ENCODE measurements at regions not wholly inside any gene's neighbourhood (a gene's known extent, or its start where the extent isn't known, plus 50 kb on each side); places are given as distances from the start of the nearest gene placed in this dataset.

DNA sequence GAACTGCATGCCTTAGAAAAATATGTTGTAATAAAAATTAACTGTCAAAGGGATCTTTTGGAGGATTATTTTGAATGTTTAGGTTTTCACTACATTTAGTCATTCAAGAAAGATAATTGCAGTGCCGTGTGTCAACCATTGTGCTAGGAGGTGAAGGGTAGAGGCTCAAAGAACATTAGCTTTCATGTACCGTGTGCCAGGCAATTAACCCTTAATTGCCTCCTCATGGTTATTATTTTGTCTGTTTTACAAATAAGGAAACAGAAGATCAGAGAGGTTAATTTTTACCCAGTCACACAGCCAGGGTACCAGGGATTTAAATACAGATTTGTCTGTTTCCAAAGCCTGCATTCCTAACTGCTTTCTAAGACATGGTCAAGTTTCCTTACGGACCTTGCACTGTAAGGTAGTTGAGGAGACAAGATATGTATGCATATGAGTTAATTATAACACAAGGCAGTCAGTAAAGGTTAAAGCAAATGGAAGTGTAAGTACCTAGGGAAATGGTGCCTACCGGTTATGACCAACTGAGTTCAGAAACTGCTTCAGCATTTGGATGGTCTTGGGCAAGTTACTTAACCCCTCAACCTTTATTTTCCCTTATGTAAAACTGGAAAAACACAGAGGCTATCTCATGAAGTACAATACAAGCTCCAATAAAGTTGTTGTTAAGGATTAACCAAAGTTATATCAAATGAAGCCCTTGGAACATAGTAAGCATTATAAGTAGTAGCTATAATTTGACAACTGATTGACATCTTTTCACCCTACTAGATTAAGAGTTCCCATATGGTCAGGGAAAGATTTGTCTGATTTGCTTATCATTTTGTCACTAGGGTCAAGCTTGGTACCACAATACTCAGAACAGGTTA, 434.9 kb downstream of the MBD2 start:
- DNase-seq (ENCODE audit: low read depth): no peak
- TF ChIP-seq CTCF (IDR thresholded peaks at IDR 0.05; ENCODE audit: low read length, missing control alignments): no peak
- H3K4me3 ChIP-seq (replicated peaks; ENCODE audit: low read depth, low read length): no peak overlapping the region

- no peak overlapping the region for H3K4me3 ChIP-seq (replicated peaks; ENCODE audit: low read depth, low read length)
- TF ChIP-seq CTCF (IDR thresholded peaks at IDR 0.05; ENCODE audit: low read length, missing control alignments): no peak
- no peak for DNase-seq (ENCODE audit: low read depth)
Observed at GRCh38 chr18:53785811-53786210, 438.7 kb downstream of the MBD2 start.

GRCh38 chr18:53784253-53784652, 440.2 kb downstream of the MBD2 start:
- no peak for DNase-seq (ENCODE audit: low read depth)
- H3K4me3 ChIP-seq (replicated peaks; ENCODE audit: low read depth, low read length): no peak overlapping the region
- no peak for TF ChIP-seq CTCF (IDR thresholded peaks at IDR 0.05; ENCODE audit: low read length, missing control alignments)

- H3K4me3 ChIP-seq (replicated peaks; ENCODE audit: low read depth, low read length): no peak overlapping the region
- no peak for TF ChIP-seq CTCF (IDR thresholded peaks at IDR 0.05; ENCODE audit: low read length, missing control alignments)
- DNase-seq (ENCODE audit: low read depth): no peak
Observed at GRCh38 chr18:53780666-53781065, 443.8 kb downstream of the MBD2 start.

DNA sequence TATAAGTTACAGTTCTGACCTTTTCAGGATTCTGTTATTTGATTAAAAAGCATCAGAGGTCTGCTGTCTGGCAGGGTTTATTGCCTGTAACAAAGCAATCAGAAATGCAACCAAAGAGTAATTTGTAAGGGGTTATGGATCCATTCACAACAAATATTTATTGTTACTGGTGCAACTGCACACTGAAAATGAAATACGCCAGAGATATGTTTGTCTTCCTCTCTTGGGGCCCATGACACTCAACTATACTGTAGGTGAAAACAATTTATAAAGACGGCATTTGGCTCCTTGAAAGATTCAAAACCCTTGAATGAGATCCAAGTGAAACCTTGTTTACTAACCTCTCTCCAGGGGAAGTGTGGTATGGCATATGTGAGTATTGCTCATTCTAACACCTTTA, 452.2 kb downstream of the MBD2 start:
- no peak for DNase-seq (ENCODE audit: low read depth)
- TF ChIP-seq CTCF (IDR thresholded peaks at IDR 0.05; ENCODE audit: low read length, missing control alignments): no peak
- no peak overlapping the region for H3K4me3 ChIP-seq (replicated peaks; ENCODE audit: low read depth, low read length)

- H3K4me3 ChIP-seq (replicated peaks; ENCODE audit: low read depth, low read length): no peak overlapping the region
- no peak for TF ChIP-seq CTCF (IDR thresholded peaks at IDR 0.05; ENCODE audit: low read length, missing control alignments)
- DNase-seq (ENCODE audit: low read depth): no peak
Observed at GRCh38 chr18:53771664-53772063, 452.8 kb downstream of the MBD2 start.

DNA sequence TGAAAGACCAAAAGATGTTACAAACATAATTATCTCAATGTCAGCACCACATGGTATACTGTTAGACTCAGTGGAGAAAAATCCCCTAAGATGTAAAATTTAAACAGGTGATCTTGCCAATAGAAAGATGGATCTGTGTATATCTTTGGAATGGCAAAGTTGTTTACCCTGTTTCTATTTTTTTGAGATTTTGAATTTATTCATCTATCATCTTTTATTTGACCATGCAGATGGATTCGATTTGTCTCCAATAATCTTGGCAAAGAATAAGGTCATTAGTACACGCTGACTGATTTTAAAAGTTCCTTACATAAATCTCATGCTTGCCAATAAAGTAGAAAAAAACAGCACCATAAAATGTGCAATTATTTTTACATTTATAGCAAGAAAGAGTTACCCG, 459.3 kb downstream of the MBD2 start:
- no peak overlapping the region for H3K4me3 ChIP-seq (replicated peaks; ENCODE audit: low read depth, low read length)
- DNase-seq (ENCODE audit: low read depth): no peak
- no peak for TF ChIP-seq CTCF (IDR thresholded peaks at IDR 0.05; ENCODE audit: low read length, missing control alignments)

All from fibroblast of pulmonary artery (primary cell).